ENCODE measurements at regions not wholly inside any gene's neighbourhood (a gene's known extent, or its start where the extent isn't known, plus 50 kb on each side); places are given as distances from the start of the nearest gene placed in this dataset.

DNA sequence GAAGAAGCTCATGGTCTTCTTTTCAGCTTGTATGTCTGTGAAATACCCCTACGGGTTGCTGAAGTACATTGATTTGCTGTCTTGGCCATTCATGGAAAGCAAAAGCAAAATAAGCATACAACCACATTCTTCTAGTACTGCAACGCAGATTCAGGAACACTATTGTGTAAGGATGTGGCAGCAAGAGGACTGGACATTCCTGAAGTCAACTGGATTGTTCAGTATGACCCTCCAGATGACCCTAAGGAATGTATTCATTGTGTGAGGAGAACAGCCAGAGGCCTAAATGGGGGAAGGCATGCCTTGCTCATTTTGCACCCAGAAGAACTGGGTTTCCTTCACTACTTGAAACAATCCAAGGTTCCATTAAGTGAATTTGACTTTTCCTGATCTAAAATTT lies 133.4 kb upstream of the ANKRD1 start:
- no peak for TF ChIP-seq CTCF (IDR thresholded peaks at IDR 0.05; ENCODE audit: insufficient read depth, low read depth, low read length, missing control alignments)
- no peak overlapping the region for H3K4me3 ChIP-seq (ENCODE audit: low read depth, low read length)
- DNase-seq (ENCODE audit: low read depth), result no peak

DNA sequence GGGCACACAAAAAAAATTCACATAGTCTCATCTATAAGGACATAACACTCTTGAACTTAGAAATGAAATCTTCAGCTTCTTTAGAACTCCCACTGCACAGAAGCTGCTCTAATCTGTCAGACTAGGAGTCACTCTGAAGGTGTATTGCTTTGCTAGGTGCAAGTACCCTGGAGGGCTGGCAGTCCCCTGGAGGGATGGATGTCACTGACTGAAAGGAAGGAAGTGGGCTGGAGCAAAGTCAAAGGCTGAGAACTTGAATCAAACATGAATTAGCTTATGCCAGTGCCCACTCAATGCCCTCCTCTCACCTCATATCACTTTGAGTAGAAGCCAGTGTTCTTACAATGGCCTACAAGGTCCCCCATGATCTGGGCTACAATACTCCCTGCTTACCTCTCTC lies 140.3 kb upstream of the ANKRD1 start:
- TF ChIP-seq CTCF (IDR thresholded peaks at IDR 0.05; ENCODE audit: insufficient read depth, low read depth, low read length, missing control alignments), result no peak
- DNase-seq (ENCODE audit: low read depth), result no peak
- no peak overlapping the region for H3K4me3 ChIP-seq (ENCODE audit: low read depth, low read length)

- no peak for TF ChIP-seq CTCF (IDR thresholded peaks at IDR 0.05; ENCODE audit: insufficient read depth, low read depth, low read length, missing control alignments)
- no peak overlapping the region for H3K4me3 ChIP-seq (ENCODE audit: low read depth, low read length)
- no peak for DNase-seq (ENCODE audit: low read depth)
These were observed 140.7 kb upstream of the ANKRD1 start for GRCh38 chr10:91061608-91062007.

DNA sequence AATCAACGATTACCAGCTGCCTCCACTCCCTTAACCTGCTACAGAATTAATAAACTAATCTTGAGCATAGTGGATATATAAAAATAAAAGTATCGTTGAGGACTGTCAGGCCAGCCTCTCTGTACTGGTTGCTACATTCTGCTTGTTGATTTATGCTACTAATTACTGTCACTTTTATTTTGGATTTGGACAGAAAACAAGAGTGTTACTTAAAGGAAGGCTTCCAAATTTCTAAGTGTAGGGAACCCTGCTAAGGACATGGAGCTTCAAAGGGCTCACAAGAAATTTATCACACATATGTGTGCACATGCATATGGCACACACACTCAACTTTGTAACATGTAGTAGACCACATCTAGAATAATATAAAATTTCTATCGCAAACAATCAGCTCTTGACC lies 141.2 kb upstream of the ANKRD1 start:
- TF ChIP-seq CTCF (IDR thresholded peaks at IDR 0.05; ENCODE audit: insufficient read depth, low read depth, low read length, missing control alignments), result no peak
- DNase-seq (ENCODE audit: low read depth), result no peak
- no peak overlapping the region for H3K4me3 ChIP-seq (ENCODE audit: low read depth, low read length)

GRCh38 chr10:91071786-91072185 lies 148.7 kb upstream of the PCGF5 start:
- H3K4me3 ChIP-seq (ENCODE audit: low read depth, low read length), result no peak overlapping the region
- TF ChIP-seq CTCF (IDR thresholded peaks at IDR 0.05; ENCODE audit: insufficient read depth, low read depth, low read length, missing control alignments), result no peak
- DNase-seq (ENCODE audit: low read depth), result no peak

- no peak overlapping the region for H3K4me3 ChIP-seq (ENCODE audit: low read depth, low read length)
- TF ChIP-seq CTCF (IDR thresholded peaks at IDR 0.05; ENCODE audit: insufficient read depth, low read depth, low read length, missing control alignments), result no peak
- no peak for DNase-seq (ENCODE audit: low read depth)
These were observed 147.0 kb upstream of the PCGF5 start for GRCh38 chr10:91073286-91073979.

GRCh38 chr10:91076991-91077548 lies 143.4 kb upstream of the PCGF5 start:
- TF ChIP-seq CTCF (IDR thresholded peaks at IDR 0.05; ENCODE audit: insufficient read depth, low read depth, low read length, missing control alignments), result no peak
- no peak overlapping the region for H3K4me3 ChIP-seq (ENCODE audit: low read depth, low read length)
- no peak for DNase-seq (ENCODE audit: low read depth)

Data from GM12865 (cell line).